ENCODE measurements at regions not wholly inside any gene's neighbourhood (a gene's known extent, or its start where the extent isn't known, plus 50 kb on each side); places are given as distances from the start of the nearest gene placed in this dataset.

DNA sequence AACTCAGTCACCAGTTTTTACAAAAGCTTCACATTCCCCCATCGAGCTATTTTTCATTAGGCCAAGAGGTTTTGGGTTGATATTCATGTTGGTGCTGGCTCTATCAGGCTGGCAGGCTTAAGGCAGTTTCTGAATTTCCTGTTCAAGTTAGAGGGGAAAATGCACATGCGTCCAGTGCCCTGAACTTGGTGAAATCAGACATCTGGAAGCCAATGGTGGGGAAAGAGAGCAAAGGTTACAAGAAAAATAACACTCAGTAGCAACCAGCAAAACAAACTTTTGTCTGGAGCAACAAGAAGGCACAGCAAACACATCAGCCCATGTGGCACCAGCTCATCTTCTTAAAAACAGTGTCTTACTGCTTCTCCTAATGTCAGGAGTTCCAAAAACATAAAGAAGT, 155.6 kb upstream of the TSC22D2 start:
- BruUV-seq (replicated peaks): no TSS peak
- Histone ChIP-seq H3K79me2 (ENCODE audit: insufficient read depth, low read length) (no peaks in the 10 kb centered on the region), H3K36me3 (ENCODE audit: control insufficient read depth in 1 of 2, insufficient read depth in 2 of 2, low read length in 2 of 2) (no peaks in the 10 kb centered on the region), H2AFZ (ENCODE audit: low read depth, low read length, poor library complexity, severe bottlenecking) (no peak overlapping the region), H3K4me2 (ENCODE audit: low read length) (no peak overlapping the region), H3K9me2 (ENCODE audit: insufficient read depth) (no peaks in the 10 kb centered on the region), H3K27me3 (ENCODE audit: insufficient read depth, low read length) (no peaks in the 10 kb centered on the region), H3K9ac (ENCODE audit: low read length) (no peak overlapping the region), H3K4me1 (ENCODE audit: control insufficient read depth in 1 of 2, insufficient read depth in 2 of 2, low read length in 2 of 2) (peaks cover 4 to 8% of the 10 kb centered on the region in 2 experiments; a peak in 3 of 4 replicates), H3K27ac (ENCODE audit: low read depth, low read length) (no peak overlapping the region), H4K20me1 (ENCODE audit: insufficient read depth) (no peaks in the 10 kb centered on the region), H3K9me3 (ENCODE audit: control insufficient read depth in 1 of 2, insufficient read depth in 1 of 2, low read depth in 1 of 2, low read length in 2 of 2) (no peaks in the 10 kb centered on the region), H3K4me3 (replicated peaks in 1 of 2; ENCODE audit: low read depth in 1 of 2, low read length in 2 of 2) (no peak overlapping the region)
- RAD21 ChIA-PET (ENCODE audit: low non-redundant PET in 1 of 2, low total read pairs in 2 of 2, uncharacterized antibody in 2 of 2, unreplicated experiment in 2 of 2): no interaction called here
- intact Hi-C loops (cut with micrococcal nuclease): no loop called here
- POLR2A ChIA-PET: no interaction called here
- ATAC-seq: no peak
- TF ChIP-seq, protein P1, sequence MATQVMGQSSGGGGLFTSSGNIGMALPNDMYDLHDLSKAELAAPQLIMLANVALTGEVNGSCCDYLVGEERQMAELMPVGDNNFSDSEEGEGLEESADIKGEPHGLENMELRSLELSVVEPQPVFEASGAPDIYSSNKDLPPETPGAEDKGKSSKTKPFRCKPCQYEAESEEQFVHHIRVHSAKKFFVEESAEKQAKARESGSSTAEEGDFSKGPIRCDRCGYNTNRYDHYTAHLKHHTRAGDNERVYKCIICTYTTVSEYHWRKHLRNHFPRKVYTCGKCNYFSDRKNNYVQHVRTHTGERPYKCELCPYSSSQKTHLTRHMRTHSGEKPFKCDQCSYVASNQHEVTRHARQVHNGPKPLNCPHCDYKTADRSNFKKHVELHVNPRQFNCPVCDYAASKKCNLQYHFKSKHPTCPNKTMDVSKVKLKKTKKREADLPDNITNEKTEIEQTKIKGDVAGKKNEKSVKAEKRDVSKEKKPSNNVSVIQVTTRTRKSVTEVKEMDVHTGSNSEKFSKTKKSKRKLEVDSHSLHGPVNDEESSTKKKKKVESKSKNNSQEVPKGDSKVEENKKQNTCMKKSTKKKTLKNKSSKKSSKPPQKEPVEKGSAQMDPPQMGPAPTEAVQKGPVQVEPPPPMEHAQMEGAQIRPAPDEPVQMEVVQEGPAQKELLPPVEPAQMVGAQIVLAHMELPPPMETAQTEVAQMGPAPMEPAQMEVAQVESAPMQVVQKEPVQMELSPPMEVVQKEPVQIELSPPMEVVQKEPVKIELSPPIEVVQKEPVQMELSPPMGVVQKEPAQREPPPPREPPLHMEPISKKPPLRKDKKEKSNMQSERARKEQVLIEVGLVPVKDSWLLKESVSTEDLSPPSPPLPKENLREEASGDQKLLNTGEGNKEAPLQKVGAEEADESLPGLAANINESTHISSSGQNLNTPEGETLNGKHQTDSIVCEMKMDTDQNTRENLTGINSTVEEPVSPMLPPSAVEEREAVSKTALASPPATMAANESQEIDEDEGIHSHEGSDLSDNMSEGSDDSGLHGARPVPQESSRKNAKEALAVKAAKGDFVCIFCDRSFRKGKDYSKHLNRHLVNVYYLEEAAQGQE (IDR thresholded peaks at IDR 0.05; ENCODE audit: low read depth): no peak
- TF ChIP-seq YY1 (IDR thresholded peaks at IDR 0.05; ENCODE audit: extremely low read depth, insufficient replicate concordance, low read depth, low read length) (no peak), EZH2phosphoT487 (IDR thresholded peaks at IDR 0.05; ENCODE audit: borderline replicate concordance) (no peak), RAD21 (IDR thresholded peaks at IDR 0.05; ENCODE audit: low read depth) (no peak), ELF1 (IDR thresholded peaks at IDR 0.05; ENCODE audit: borderline replicate concordance, low read depth) (no peak), ZFX (IDR thresholded peaks at IDR 0.05) (no peak), ZNF274 (IDR thresholded peaks at IDR 0.05; ENCODE audit: low read depth, low read length) (no peak), SIN3A (IDR thresholded peaks at IDR 0.05; ENCODE audit: low read depth) (no peak), SP1 (IDR thresholded peaks at IDR 0.05; ENCODE audit: low read depth) (no peak), TCF7L2 (IDR thresholded peaks at IDR 0.05; ENCODE audit: borderline replicate concordance, extremely low read depth, insufficient read depth, insufficient read length) (no peak)
- TF ChIP-seq, protein P2, sequence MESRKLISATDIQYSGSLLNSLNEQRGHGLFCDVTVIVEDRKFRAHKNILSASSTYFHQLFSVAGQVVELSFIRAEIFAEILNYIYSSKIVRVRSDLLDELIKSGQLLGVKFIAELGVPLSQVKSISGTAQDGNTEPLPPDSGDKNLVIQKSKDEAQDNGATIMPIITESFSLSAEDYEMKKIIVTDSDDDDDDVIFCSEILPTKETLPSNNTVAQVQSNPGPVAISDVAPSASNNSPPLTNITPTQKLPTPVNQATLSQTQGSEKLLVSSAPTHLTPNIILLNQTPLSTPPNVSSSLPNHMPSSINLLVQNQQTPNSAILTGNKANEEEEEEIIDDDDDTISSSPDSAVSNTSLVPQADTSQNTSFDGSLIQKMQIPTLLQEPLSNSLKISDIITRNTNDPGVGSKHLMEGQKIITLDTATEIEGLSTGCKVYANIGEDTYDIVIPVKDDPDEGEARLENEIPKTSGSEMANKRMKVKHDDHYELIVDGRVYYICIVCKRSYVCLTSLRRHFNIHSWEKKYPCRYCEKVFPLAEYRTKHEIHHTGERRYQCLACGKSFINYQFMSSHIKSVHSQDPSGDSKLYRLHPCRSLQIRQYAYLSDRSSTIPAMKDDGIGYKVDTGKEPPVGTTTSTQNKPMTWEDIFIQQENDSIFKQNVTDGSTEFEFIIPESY (IDR thresholded peaks at IDR 0.05; ENCODE audit: extremely low read depth, insufficient replicate concordance, low read length): no peak
- CTCF ChIA-PET: interaction anchor here (0.7 to 2.1 kb wide), 2 partner anchors 10 to 14 kb away, joined by 3 to 12 read pairs; no protein-coding TSS in a partner anchor
- no peak for DNase-seq (ENCODE audit: low read depth, low spot score)

Data from HCT116 (cell line).